ENCODE measurements at regions not wholly inside any gene's neighbourhood (a gene's known extent, or its start where the extent isn't known, plus 50 kb on each side); places are given as distances from the start of the nearest gene placed in this dataset.

DNA sequence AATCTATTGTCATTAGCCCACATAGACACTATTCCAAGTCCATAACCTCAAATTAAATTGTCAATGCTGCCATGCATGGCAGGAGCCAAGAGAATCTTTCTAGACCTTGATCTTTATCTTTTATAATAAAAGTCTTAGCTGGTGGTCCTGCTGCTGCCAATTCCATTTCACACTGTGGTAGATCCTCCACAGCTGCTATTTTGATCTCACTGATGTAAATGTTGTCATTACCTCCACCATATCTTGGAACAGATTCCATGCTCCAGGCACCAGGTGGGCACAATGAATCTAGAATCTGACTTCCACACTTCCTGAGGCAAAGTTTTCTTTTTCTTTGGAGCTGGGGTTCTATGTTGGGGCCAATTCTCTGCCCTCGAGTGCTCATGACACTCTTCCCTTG lies 161.2 kb downstream of the TMTC3 start:
- Mint-ChIP-seq H3K27ac (no peak overlapping the region), H3K4me3 (no peak overlapping the region), H3K9me3 (no peaks in the 10 kb centered on the region), H3K27me3 (peaks cover 0 to 1% of the 10 kb centered on the region in 2 donors), H3K36me3 (no peaks in the 10 kb centered on the region), H3K4me1 (peaks cover 0 to 2% (median 0%) of the 10 kb centered on the region in 4 donors)
- peak in 1 of 5 donors; percentile 9 for DNase-seq
- Histone ChIP-seq H3K36me3 (ENCODE audit: insufficient read depth, low read length) (no peaks in the 10 kb centered on the region), H3K27ac (ENCODE audit: low read depth, low read length) (no peak overlapping the region), H3K27me3 (ENCODE audit: insufficient read depth, low read length) (no peaks in the 10 kb centered on the region), H3K4me3 (ENCODE audit: low read length in 2 of 2) (no peak overlapping the region), H3K4me1 (ENCODE audit: insufficient read depth, low read length) (no peaks in the 10 kb centered on the region), H3K9me3 (ENCODE audit: control insufficient read depth in 1 of 2, low read length in 2 of 2) (no peaks in the 10 kb centered on the region)
- intact Hi-C loops (cut with micrococcal nuclease) = no loop called here
- ChIA-PET CTCF (ENCODE audit: partially characterized antibody) (no interaction called here), POLR2A (ENCODE audit: partially characterized antibody) (no interaction called here)

DNA sequence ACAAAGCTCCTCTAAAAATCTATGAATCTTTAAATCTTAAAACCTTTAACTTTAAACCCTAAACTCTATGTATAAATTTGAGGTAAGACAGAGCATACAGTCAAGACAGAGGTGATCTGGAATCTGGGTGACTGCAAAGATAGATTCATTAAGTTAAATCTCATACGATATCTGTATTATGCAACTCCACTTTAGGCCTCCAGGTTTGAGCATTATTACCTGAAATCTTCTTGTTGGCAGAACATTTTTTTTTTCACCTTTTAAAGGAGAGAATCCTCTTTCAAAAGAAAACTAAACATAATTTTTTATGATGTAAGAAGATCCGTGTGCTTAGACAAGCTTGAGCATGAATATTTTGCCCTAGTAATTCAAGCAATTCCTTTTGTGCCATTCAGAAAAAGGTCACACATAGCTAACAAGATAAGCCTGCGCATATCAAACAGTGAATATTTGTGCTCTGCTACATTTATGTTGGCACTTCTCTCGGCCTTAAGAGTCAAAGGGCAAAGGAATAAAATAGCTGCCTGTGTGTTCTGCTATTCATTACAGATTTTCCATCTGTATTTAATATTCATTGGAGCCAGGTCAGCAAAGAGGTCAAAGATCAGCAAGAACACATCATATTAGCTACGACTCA lies 163.3 kb downstream of the TMTC3 start:
- intact Hi-C loops (cut with micrococcal nuclease) = no loop called here
- Histone ChIP-seq H3K4me1 (ENCODE audit: insufficient read depth, low read length) (no peaks in the 10 kb centered on the region), H3K4me3 (ENCODE audit: low read length in 2 of 2) (no peak overlapping the region), H3K27ac (ENCODE audit: low read depth, low read length) (no peak overlapping the region), H3K36me3 (ENCODE audit: insufficient read depth, low read length) (no peaks in the 10 kb centered on the region), H3K27me3 (ENCODE audit: insufficient read depth, low read length) (no peaks in the 10 kb centered on the region), H3K9me3 (ENCODE audit: control insufficient read depth in 1 of 2, low read length in 2 of 2) (no peaks in the 10 kb centered on the region)
- H3K9me3 Mint-ChIP-seq = no peaks in the 10 kb centered on the region
- POLR2A ChIA-PET (ENCODE audit: partially characterized antibody) = no interaction called here
- peaks cover 0 to 2% (median 0%) of the 10 kb centered on the region in 4 donors for H3K4me1 Mint-ChIP-seq
- peaks cover 0 to 1% of the 10 kb centered on the region in 2 donors for H3K27me3 Mint-ChIP-seq
- DNase-seq = no peak
- H3K27ac Mint-ChIP-seq = no peak overlapping the region
- CTCF ChIA-PET (ENCODE audit: partially characterized antibody) = no interaction called here
- H3K36me3 Mint-ChIP-seq = no peaks in the 10 kb centered on the region
- no peak overlapping the region for H3K4me3 Mint-ChIP-seq

DNA sequence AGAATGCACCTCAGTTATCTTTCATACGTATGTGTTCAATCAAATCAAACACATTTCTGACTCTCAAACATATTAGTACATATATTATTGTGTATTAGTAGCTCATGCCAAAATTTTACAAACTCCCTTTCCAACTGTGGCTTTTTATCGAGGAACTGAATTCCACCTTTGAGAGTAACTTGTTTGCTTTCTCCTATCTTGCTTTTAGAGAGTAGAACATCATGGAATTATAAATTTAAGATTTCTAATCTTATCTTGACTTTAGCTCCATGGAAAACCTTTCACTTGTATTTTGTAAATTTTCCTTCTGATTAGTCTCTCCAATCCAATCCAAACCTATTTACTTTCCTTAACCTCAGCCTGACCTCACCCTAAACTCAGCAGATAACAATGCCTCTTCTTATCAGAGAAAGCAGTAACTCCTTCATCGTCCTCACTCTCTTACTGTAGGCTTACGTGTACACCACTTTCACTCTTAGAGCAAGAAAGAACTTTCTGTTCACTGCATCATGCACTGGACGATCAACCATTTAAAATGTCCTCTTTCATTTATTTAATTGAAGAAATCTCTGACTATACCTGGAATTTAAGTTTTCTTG lies 164.5 kb downstream of the TMTC3 start:
- Mint-ChIP-seq H3K36me3 (no peaks in the 10 kb centered on the region), H3K27ac (no peak overlapping the region), H3K27me3 (peaks cover 0 to 1% of the 10 kb centered on the region in 2 donors), H3K4me1 (peaks cover 0 to 2% (median 0%) of the 10 kb centered on the region in 4 donors), H3K4me3 (no peak overlapping the region), H3K9me3 (no peaks in the 10 kb centered on the region)
- intact Hi-C loops (cut with micrococcal nuclease) = no loop called here
- H3K36me3 ChIP-seq (ENCODE audit: insufficient read depth, low read length) = no peaks in the 10 kb centered on the region
- no peak overlapping the region for H3K27ac ChIP-seq (ENCODE audit: low read depth, low read length)
- CTCF ChIA-PET (ENCODE audit: partially characterized antibody) = no interaction called here
- no peaks in the 10 kb centered on the region for H3K4me1 ChIP-seq (ENCODE audit: insufficient read depth, low read length)
- H3K4me3 ChIP-seq (ENCODE audit: low read length in 2 of 2) = no peak overlapping the region
- no peaks in the 10 kb centered on the region for H3K9me3 ChIP-seq (ENCODE audit: control insufficient read depth in 1 of 2, low read length in 2 of 2)
- no peaks in the 10 kb centered on the region for H3K27me3 ChIP-seq (ENCODE audit: insufficient read depth, low read length)
- POLR2A ChIA-PET (ENCODE audit: partially characterized antibody) = no interaction called here
- DNase-seq = no peak

DNA sequence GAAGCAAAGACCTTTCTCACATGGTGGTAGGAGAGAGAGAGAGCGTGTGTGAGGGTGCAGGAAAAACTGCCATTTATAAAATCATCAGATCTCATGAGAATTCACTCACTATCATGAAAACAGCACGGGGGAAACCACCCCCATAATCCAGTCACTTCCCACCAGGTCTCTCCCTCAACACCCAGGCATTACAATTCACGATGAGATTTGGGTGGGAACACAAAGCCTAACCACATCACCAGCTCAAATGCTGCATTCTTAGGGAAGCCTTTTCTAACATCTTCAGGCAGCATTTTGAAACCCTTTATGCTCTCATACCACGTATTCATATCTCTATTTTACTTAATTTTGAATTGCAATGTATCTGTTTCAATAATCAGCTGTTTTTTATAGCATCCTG lies 165.9 kb downstream of the TMTC3 start:
- intact Hi-C loops (cut with micrococcal nuclease) = no loop called here
- Histone ChIP-seq H3K4me3 (ENCODE audit: low read length in 2 of 2) (no peak overlapping the region), H3K27ac (ENCODE audit: low read depth, low read length) (no peak overlapping the region), H3K9me3 (ENCODE audit: control insufficient read depth in 1 of 2, low read length in 2 of 2) (no peaks in the 10 kb centered on the region), H3K4me1 (ENCODE audit: insufficient read depth, low read length) (no peaks in the 10 kb centered on the region), H3K36me3 (ENCODE audit: insufficient read depth, low read length) (no peaks in the 10 kb centered on the region), H3K27me3 (ENCODE audit: insufficient read depth, low read length) (no peaks in the 10 kb centered on the region)
- H3K27ac Mint-ChIP-seq = no peak overlapping the region
- no peak for DNase-seq
- H3K27me3 Mint-ChIP-seq = peaks cover 0 to 1% of the 10 kb centered on the region in 2 donors
- H3K9me3 Mint-ChIP-seq = no peaks in the 10 kb centered on the region
- H3K36me3 Mint-ChIP-seq = no peaks in the 10 kb centered on the region
- CTCF ChIA-PET (ENCODE audit: partially characterized antibody) = no interaction called here
- no peak overlapping the region for H3K4me3 Mint-ChIP-seq
- H3K4me1 Mint-ChIP-seq = peaks cover 0 to 2% (median 0%) of the 10 kb centered on the region in 4 donors
- POLR2A ChIA-PET (ENCODE audit: partially characterized antibody) = no interaction called here

DNA sequence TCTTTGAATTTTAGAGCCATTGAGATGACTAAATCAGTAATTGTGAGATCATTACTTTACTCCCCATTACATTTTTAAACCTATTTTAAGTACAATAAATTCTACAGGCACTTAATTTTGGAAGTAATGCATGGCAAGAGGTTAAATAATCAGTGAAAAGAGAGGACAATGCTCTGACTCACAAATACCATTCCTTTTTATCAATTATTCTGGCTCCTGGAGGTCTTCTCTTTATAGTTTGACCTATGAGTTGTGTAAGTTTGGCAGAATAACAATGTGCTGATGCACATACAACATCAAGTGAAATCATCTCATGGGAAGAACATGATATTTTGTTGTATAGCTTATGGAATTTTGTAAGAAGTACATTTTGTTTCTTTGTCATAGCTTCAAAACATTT lies 166.7 kb downstream of the TMTC3 start:
- Histone ChIP-seq H3K4me1 (ENCODE audit: insufficient read depth, low read length) (no peaks in the 10 kb centered on the region), H3K27ac (ENCODE audit: low read depth, low read length) (no peak overlapping the region), H3K4me3 (ENCODE audit: low read length in 2 of 2) (no peak overlapping the region), H3K36me3 (ENCODE audit: insufficient read depth, low read length) (no peaks in the 10 kb centered on the region), H3K27me3 (ENCODE audit: insufficient read depth, low read length) (no peaks in the 10 kb centered on the region), H3K9me3 (ENCODE audit: control insufficient read depth in 1 of 2, low read length in 2 of 2) (no peaks in the 10 kb centered on the region)
- intact Hi-C loops (cut with micrococcal nuclease) = no loop called here
- no peak overlapping the region for H3K27ac Mint-ChIP-seq
- H3K36me3 Mint-ChIP-seq = no peaks in the 10 kb centered on the region
- ChIA-PET POLR2A (ENCODE audit: partially characterized antibody) (no interaction called here), CTCF (ENCODE audit: partially characterized antibody) (no interaction called here)
- H3K27me3 Mint-ChIP-seq = peaks cover 0 to 1% of the 10 kb centered on the region in 2 donors
- no peak overlapping the region for H3K4me3 Mint-ChIP-seq
- no peaks in the 10 kb centered on the region for H3K9me3 Mint-ChIP-seq
- no peak for DNase-seq
- H3K4me1 Mint-ChIP-seq = peaks cover 0 to 2% (median 0%) of the 10 kb centered on the region in 4 donors

DNA sequence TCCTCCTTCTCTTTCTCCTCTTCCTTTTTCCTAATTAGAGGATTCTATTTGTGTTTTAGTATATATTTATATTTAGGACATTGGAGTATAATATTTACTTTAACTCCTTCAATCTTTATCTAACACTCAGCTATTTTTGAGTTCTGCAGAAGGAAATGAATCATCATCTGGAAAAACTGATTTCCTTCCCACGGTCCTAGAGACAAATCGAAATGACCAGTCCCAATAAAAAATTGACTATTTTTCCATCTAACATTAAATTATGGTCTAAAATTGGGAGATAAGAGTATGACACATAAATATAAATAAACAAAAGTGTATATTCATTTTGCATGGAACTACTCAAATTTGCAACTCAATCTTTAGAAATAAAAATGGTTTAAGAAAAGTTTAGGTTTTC lies 167.4 kb downstream of the TMTC3 start:
- no peak overlapping the region for H3K27ac Mint-ChIP-seq
- Histone ChIP-seq H3K27ac (ENCODE audit: low read depth, low read length) (no peak overlapping the region), H3K9me3 (ENCODE audit: control insufficient read depth in 1 of 2, low read length in 2 of 2) (no peaks in the 10 kb centered on the region), H3K27me3 (ENCODE audit: insufficient read depth, low read length) (no peaks in the 10 kb centered on the region), H3K36me3 (ENCODE audit: insufficient read depth, low read length) (no peaks in the 10 kb centered on the region), H3K4me1 (ENCODE audit: insufficient read depth, low read length) (no peaks in the 10 kb centered on the region), H3K4me3 (ENCODE audit: low read length in 2 of 2) (no peak overlapping the region)
- peaks cover 0 to 1% of the 10 kb centered on the region in 2 donors for H3K27me3 Mint-ChIP-seq
- H3K4me1 Mint-ChIP-seq = peaks cover 0 to 2% (median 0%) of the 10 kb centered on the region in 4 donors
- no peak overlapping the region for H3K4me3 Mint-ChIP-seq
- CTCF ChIA-PET (ENCODE audit: partially characterized antibody) = no interaction called here
- no peak for DNase-seq
- H3K9me3 Mint-ChIP-seq = no peaks in the 10 kb centered on the region
- no peaks in the 10 kb centered on the region for H3K36me3 Mint-ChIP-seq
- intact Hi-C loops (cut with micrococcal nuclease) = no loop called here
- POLR2A ChIA-PET (ENCODE audit: partially characterized antibody) = no interaction called here

DNA sequence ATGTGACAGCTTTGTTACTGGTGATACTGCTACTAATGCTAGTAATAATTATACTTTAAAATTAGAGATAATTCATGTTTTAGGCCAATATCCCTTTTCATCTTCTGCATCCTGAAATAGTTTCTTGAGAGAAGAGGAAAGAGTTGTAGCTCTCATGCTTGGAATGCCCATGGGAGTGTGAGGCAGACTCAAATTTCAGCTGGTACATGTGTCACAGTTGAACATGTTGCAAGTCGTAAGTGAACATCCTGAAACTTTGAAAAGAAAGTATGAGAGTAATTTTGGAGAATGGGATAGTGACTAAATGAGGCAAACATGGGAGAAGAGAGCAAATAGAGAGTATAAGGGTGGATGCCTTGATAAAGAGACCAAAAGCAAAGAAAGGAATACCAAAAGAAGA lies 168.0 kb downstream of the TMTC3 start:
- Histone ChIP-seq H3K4me3 (ENCODE audit: low read length in 2 of 2) (no peak overlapping the region), H3K27ac (ENCODE audit: low read depth, low read length) (no peak overlapping the region), H3K36me3 (ENCODE audit: insufficient read depth, low read length) (no peaks in the 10 kb centered on the region), H3K4me1 (ENCODE audit: insufficient read depth, low read length) (no peaks in the 10 kb centered on the region), H3K27me3 (ENCODE audit: insufficient read depth, low read length) (no peaks in the 10 kb centered on the region), H3K9me3 (ENCODE audit: control insufficient read depth in 1 of 2, low read length in 2 of 2) (no peaks in the 10 kb centered on the region)
- ChIA-PET POLR2A (ENCODE audit: partially characterized antibody) (no interaction called here), CTCF (ENCODE audit: partially characterized antibody) (no interaction called here)
- peaks cover 0 to 2% (median 0%) of the 10 kb centered on the region in 4 donors for H3K4me1 Mint-ChIP-seq
- no peak overlapping the region for H3K4me3 Mint-ChIP-seq
- H3K36me3 Mint-ChIP-seq = no peaks in the 10 kb centered on the region
- H3K9me3 Mint-ChIP-seq = no peaks in the 10 kb centered on the region
- peaks cover 0 to 1% of the 10 kb centered on the region in 2 donors for H3K27me3 Mint-ChIP-seq
- intact Hi-C loops (cut with micrococcal nuclease) = no loop called here
- no peak overlapping the region for H3K27ac Mint-ChIP-seq
- DNase-seq = no peak
